ENCODE measurements at regions not wholly inside any gene's neighbourhood (a gene's known extent, or its start where the extent isn't known, plus 50 kb on each side); places are given as distances from the start of the nearest gene placed in this dataset.

GRCh38 chr14:76708771-76709170 lies 52.5 kb upstream of the VASH1 start:
- no peak for TF ChIP-seq CTCF (IDR thresholded peaks at IDR 0.05)
- TF ChIP-seq POLR2A (IDR thresholded peaks at IDR 0.05), result no peak
